BLaER1 treated with 17β-estradiol and CSF1 and Interleukin-3, amounts not matched to agents 10 nM and 100 nM (cell line): ENCODE measurements at regions not wholly inside any gene's neighbourhood (a gene's known extent, or its start where the extent isn't known, plus 50 kb on each side); places are given as distances from the start of the nearest gene placed in this dataset.

ENCODE experiments used
- H3K27ac ChIP-seq, 11 experiments: shearing (Covaris generic); formaldehyde crosslinking; 2 replicates each; pipeline ENCODE4 v1.8.1; 2022
- H3K27me3 ChIP-seq, 11 experiments: shearing (Covaris generic); formaldehyde crosslinking; 2 replicates each; pipeline ENCODE4 v1.8.1; 2022
- H3K36me3 ChIP-seq, 11 experiments: shearing (Covaris generic); formaldehyde crosslinking; 2 replicates each; pipeline ENCODE4 v1.8.1; 2022
- H3K4me1 ChIP-seq, 10 experiments: shearing (Covaris generic); formaldehyde crosslinking; 2 replicates each; pipeline ENCODE4 v1.8.1; 2022
- H3K4me2 ChIP-seq, 11 experiments: shearing (Covaris generic); formaldehyde crosslinking; 2 replicates each; pipeline ENCODE4 v1.8.1; 2022
- H3K4me3 ChIP-seq, 10 experiments: shearing (Covaris generic); formaldehyde crosslinking; 2 replicates each; pipeline ENCODE4 v1.8.1; 2022
- H3K9ac ChIP-seq, 11 experiments: shearing (Covaris generic); formaldehyde crosslinking; 2 replicates each; pipeline ENCODE4 v1.8.1; 2022
- H3K9me3 ChIP-seq, 11 experiments: shearing (Covaris generic); formaldehyde crosslinking; replicated peaks in 1 of 11; 2 replicates each; pipeline ENCODE4 v1.8.1; 2022
- H4K20me1 ChIP-seq, 11 experiments: shearing (Covaris generic); formaldehyde crosslinking; 2 replicates each; pipeline ENCODE4 v1.8.1; 2022
- Cebpa-rat ChIP-seq, 11 experiments: shearing (Covaris generic); IDR thresholded peaks; 2 replicates each; pipeline ENCODE4 v1.8.1; 2022

- Histone ChIP-seq H3K36me3 (no peaks in the 10 kb centered on the region), H4K20me1 (no peaks in the 10 kb centered on the region), H3K9me3 (0 out of 22 replicates have a peak, but pooled peaks cover 0 to 4% (median 0%) of the 10 kb centered on the region in 11 experiments), H3K27me3 (no peaks in the 10 kb centered on the region), H3K4me1 (no peaks in the 10 kb centered on the region), H3K27ac (no peak overlapping the region), H3K9ac (no peak overlapping the region), H3K4me3 (no peak overlapping the region), H3K4me2 (no peak overlapping the region)
- no peak for TF ChIP-seq Cebpa-rat (IDR thresholded peaks at IDR 0.05)
Observed at GRCh38 chr12:127064207-127064606, 1202.8 kb upstream of the TMEM132C start.

DNA sequence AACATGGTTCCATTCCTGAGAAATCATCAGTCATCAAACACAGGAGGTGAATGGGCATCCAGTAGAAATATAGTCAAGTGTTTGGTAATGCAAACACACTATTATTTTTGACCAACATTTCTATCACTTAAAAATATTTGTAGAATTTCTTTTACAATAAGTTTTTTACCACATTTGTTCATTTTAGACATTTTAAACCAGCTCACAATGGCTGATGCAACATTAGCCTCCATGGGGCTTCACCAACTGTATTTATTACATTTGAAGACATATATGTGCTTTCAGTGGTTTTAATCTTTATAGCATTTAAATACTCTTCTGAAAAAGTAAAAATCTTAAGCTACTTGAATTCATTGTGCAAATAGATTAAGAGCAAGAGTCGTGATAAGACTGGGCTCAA, 1201.4 kb upstream of the TMEM132C start:
- no peak overlapping the region for H3K4me2 ChIP-seq
- H3K9me3 ChIP-seq: 0 out of 22 replicates have a peak, but pooled peaks cover 0 to 4% (median 0%) of the 10 kb centered on the region in 11 experiments

DNA sequence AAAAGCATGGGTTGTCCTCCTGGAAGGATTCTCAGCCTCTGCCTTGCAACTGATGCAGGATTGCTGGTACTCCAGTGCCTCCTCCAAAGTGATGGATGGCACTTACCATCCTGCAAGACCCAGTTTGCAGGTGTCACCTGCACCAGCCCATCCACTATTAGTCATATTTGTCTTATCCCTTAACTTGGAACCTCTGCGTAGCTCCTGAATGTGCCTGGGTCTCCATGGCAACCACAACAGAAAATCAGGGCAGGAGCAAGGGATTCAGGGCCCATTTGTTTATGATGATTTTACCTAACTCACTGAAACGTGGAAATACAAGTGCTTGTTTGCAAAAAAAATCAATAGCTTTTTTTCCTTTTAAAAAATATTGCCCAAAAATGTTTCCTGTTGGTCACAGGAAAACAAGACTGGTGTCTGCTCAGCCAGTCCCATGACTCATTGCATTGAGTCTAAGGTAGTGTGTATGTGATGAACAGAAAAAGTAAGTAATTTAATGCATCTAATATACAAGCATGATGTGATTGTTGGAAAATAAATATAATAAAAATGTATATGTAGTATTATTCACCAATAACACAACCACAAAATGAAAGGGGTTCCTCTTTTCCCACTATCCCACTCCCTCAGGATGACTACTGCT, 1196.3 kb upstream of the TMEM132C start:
- Histone ChIP-seq H3K9ac (no peak overlapping the region), H3K27me3 (no peaks in the 10 kb centered on the region), H3K36me3 (no peaks in the 10 kb centered on the region), H3K4me1 (peaks cover 0 to 15% (median 10%) of the 10 kb centered on the region in 10 experiments; a peak in 12 of 20 replicates), H3K27ac (no peak overlapping the region), H3K4me2 (no peak overlapping the region), H3K4me3 (no peak overlapping the region), H3K9me3 (peaks cover 0 to 5% (median 0%) of the 10 kb centered on the region in 11 experiments; a peak in 1 of 22 replicates), H4K20me1 (no peaks in the 10 kb centered on the region)
- TF ChIP-seq Cebpa-rat (IDR thresholded peaks at IDR 0.05): no peak

More for the DNA sequence above, 1201.4 kb upstream of the TMEM132C start:
- no peak for TF ChIP-seq Cebpa-rat (IDR thresholded peaks at IDR 0.05)
- Histone ChIP-seq H3K36me3 (no peaks in the 10 kb centered on the region), H3K4me3 (no peak overlapping the region), H3K4me1 (no peaks in the 10 kb centered on the region), H4K20me1 (no peaks in the 10 kb centered on the region), H3K27me3 (no peaks in the 10 kb centered on the region), H3K27ac (no peak overlapping the region), H3K9ac (no peak overlapping the region)

GRCh38 chr12:127074161-127074560, 1192.8 kb upstream of the TMEM132C start:
- H3K4me1 ChIP-seq: peaks cover 0 to 26% (median 15%) of the 10 kb centered on the region in 10 experiments; a peak in 15 of 20 replicates
- TF ChIP-seq Cebpa-rat (IDR thresholded peaks at IDR 0.05): no peak
- H3K9me3 ChIP-seq: peaks cover 0 to 5% (median 0%) of the 10 kb centered on the region in 11 experiments; a peak in 1 of 22 replicates
- H4K20me1 ChIP-seq: no peaks in the 10 kb centered on the region
- H3K4me3 ChIP-seq: no peak overlapping the region
- H3K36me3 ChIP-seq: no peaks in the 10 kb centered on the region
- peak overlapping the region in 6 of 11 experiments; percentile 31 to 67 (median 49); a peak in 7 of 22 replicates for H3K4me2 ChIP-seq
- H3K27ac ChIP-seq: no peak overlapping the region
- H3K9ac ChIP-seq: no peak overlapping the region
- H3K27me3 ChIP-seq: no peaks in the 10 kb centered on the region

GRCh38 chr12:127075981-127076380, 1191.0 kb upstream of the TMEM132C start:
- Histone ChIP-seq H3K4me2 (no peak overlapping the region), H4K20me1 (no peaks in the 10 kb centered on the region), H3K4me3 (no peak overlapping the region), H3K36me3 (no peaks in the 10 kb centered on the region), H3K4me1 (peaks cover 0 to 29% (median 19%) of the 10 kb centered on the region in 10 experiments; a peak in 15 of 20 replicates), H3K27ac (no peak overlapping the region), H3K27me3 (no peaks in the 10 kb centered on the region), H3K9me3 (peaks cover 0 to 5% (median 0%) of the 10 kb centered on the region in 11 experiments; a peak in 1 of 22 replicates), H3K9ac (no peak overlapping the region)
- TF ChIP-seq Cebpa-rat (IDR thresholded peaks at IDR 0.05): no peak

GRCh38 chr12:127077262-127078045, 1189.5 kb upstream of the TMEM132C start:
- H3K9ac ChIP-seq: no peak overlapping the region
- H4K20me1 ChIP-seq: no peaks in the 10 kb centered on the region
- no peaks in the 10 kb centered on the region for H3K36me3 ChIP-seq
- no peak overlapping the region for H3K27ac ChIP-seq
- no peak overlapping the region; a peak in 2 of 22 replicates for H3K4me2 ChIP-seq
- no peak for TF ChIP-seq Cebpa-rat (IDR thresholded peaks at IDR 0.05)
- H3K9me3 ChIP-seq: peaks cover 0 to 5% (median 0%) of the 10 kb centered on the region in 11 experiments; a peak in 2 of 22 replicates
- H3K4me1 ChIP-seq: peaks cover 0 to 29% (median 19%) of the 10 kb centered on the region in 10 experiments; a peak in 15 of 20 replicates
- no peak overlapping the region for H3K4me3 ChIP-seq
- no peaks in the 10 kb centered on the region for H3K27me3 ChIP-seq

DNA sequence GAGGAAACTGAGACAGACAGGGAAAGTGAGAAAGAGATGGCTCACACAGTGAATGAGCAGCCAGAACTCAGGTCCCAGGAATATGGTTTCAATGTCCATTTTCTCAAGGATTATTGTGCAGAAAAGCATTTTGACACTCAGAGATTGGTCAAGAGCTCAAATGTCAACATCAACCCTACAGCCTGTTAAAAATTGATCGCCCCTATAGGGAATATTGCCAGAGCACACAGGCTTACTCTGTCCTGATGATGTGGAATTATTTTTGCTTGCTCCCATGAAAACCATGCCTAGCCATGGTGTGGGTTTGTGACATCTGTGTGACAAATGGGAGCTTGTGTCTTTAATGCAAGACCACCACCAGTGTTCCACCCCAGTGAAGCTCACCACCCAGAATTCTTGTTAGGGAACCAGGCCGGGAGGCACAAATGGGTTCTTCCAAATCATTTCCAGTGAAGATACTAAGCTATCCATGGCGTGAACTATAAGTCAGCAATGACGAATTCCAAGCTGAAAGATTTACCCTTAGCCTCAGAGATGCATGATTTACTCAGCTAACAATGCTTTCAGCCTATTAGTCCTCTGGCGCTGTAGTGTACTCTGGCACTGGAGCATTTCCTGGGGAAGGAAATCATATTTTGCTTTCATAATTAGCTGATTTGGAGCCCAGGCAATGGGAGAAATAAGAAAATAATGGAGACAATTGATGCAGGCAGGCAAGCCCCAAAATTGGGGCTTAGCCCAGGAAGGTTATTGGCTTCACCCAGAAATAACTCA, 1188.2 kb upstream of the TMEM132C start:
- H3K4me3 ChIP-seq: no peak overlapping the region
- peaks cover 0 to 5% (median 0%) of the 10 kb centered on the region in 11 experiments; a peak in 2 of 22 replicates for H3K9me3 ChIP-seq
- H3K27me3 ChIP-seq: no peaks in the 10 kb centered on the region
- no peak for TF ChIP-seq Cebpa-rat (IDR thresholded peaks at IDR 0.05)
- H3K36me3 ChIP-seq: no peaks in the 10 kb centered on the region
- no peaks in the 10 kb centered on the region for H4K20me1 ChIP-seq
- peak overlapping the region in 7 of 11 experiments; percentile 0 to 43 (median 24); a peak in 9 of 22 replicates for H3K4me2 ChIP-seq
- H3K27ac ChIP-seq: no peak overlapping the region
- H3K4me1 ChIP-seq: peaks cover 7 to 39% (median 25%) of the 10 kb centered on the region in 10 experiments; a peak in 17 of 20 replicates
- H3K9ac ChIP-seq: no peak overlapping the region

DNA sequence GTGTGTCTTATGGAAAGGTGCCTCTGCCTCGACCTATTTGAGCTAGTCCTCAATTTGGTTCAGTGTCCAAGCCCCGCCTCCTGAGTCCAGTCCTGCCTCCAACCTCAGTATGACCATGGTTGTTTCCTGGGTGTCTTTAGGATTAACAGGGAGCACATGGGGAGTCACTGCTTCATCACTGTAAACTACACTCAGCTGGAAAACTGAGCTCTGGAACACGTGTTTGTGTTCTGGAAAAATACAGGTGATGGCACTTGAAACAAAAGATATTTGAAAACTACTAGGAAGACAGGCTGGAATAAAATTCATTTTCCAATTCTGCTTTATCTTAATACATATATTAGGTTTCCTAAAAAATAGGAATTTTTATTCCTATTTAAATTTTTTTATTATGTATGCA, 1187.3 kb upstream of the TMEM132C start:
- Histone ChIP-seq H3K4me3 (no peak overlapping the region), H4K20me1 (no peaks in the 10 kb centered on the region), H3K27ac (no peak overlapping the region), H3K9ac (no peak overlapping the region), H3K4me1 (peaks cover 9 to 36% (median 23%) of the 10 kb centered on the region in 10 experiments; a peak in 17 of 20 replicates), H3K9me3 (peaks cover 0 to 5% (median 0%) of the 10 kb centered on the region in 11 experiments; a peak in 2 of 22 replicates), H3K27me3 (no peaks in the 10 kb centered on the region), H3K4me2 (0 out of 22 replicates have a peak overlapping the region, but pooled peaks of 1 of the 11 experiments have one; percentile 30), H3K36me3 (no peaks in the 10 kb centered on the region)
- TF ChIP-seq Cebpa-rat (IDR thresholded peaks at IDR 0.05): no peak
